GM19372 (cell line): ENCODE measurements at regions not wholly inside any gene's neighbourhood (a gene's known extent, or its start where the extent isn't known, plus 50 kb on each side); places are given as distances from the start of the nearest gene placed in this dataset.

ENCODE experiments used
- ATAC-seq: cut with Tn5 transposase; IDR thresholded peaks from one replicate; pipeline ENCODE4 v1.9.1; 2021; ENCODE audit warnings: mild to moderate bottlenecking, low read depth, moderate library complexity; ENCODE audit not compliant: unreplicated experiment

DNA sequence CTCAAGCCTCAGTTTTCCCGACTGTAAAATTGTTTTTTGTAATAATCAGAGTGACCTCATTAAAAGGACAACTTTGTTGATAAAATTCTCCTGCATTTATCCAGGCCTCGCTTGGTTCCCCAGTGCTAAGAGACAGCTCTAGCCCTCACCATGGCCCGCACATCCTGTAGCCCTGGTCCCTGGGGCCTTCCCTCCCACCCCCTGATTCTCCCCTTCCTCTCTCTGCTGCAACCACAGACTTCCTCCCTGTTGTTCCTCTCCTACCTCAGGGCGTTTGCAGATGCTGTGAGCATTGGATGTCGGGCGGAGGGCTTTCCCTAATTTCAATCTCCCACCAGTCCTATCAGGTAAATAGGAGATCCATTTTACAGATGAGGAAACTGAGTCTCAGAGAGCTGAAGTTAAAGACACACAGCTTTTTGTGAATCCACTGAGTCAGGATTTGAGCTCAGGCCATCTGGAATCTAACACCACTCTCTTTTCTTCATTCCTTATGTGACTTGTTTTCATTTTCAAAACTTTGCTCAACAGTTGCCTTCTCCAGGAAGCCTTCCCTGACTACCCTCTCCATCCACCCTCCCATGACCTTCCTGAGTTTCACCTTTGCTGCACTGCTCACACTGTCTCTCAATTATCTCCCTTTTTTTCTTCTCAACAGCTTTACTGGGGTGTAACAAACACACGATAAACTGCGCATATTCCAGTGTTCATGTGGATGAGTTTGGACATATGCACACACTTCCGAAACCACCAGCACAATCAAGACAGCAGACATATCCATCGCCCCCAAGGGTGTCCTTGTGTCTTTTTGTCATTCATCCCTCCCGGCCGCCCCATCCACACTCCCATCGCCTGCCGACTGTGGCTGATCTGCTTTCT is 107.1 kb downstream of the CEBPB start:
- no peak for ATAC-seq

DNA sequence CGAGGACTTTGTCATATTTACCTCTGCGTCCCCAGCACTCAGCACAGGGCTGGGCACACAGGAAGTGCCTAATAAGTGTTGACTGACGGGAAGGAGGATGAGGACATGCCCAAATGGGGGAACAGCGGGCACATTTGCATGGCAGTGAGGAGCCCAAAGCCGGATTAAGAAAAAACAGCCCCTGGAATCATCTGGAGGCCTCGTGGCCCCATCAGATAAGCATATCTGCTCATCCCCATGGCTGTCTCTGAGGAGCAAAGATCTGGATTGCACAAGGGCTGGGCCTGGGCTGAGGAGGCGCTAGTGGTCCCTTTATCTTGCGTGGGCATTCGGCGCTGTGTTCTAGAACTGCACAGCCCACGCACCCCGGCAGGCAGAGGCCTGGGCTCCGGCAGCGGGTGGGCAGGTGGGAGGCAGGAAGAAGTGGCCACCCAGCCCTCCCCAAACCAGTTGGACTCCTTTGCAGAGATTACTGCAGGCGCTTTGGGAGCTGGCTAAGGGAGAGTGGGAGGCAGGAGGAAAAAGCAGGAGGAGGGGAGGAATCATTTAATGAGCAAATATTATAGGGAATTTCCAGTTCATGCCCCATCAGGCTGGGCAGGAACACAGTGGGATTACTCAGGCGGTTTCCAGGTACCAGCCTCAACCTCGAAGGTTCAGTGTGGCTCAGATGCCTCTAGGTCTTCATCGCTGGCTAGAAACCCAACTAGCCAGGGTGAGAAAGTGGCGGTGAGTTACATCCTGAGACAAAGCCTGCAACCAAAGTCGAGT is 108.1 kb downstream of the CEBPB start:
- no peak for ATAC-seq

DNA sequence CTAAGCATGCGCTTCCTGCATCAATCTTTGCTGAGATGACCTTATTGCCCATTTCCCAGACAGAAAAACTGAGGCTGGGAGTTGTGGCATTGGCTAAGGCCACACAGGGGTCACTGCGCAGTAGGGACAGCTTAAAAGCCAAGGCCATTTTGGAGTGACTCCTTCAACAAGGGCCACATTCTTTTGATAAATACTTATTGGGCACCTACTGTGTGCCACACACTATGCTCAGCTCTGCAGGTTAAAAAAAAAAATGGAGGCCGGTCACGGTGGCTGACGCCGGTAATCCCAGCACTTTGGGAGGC is 108.6 kb downstream of the CEBPB start:
- no peak for ATAC-seq

DNA sequence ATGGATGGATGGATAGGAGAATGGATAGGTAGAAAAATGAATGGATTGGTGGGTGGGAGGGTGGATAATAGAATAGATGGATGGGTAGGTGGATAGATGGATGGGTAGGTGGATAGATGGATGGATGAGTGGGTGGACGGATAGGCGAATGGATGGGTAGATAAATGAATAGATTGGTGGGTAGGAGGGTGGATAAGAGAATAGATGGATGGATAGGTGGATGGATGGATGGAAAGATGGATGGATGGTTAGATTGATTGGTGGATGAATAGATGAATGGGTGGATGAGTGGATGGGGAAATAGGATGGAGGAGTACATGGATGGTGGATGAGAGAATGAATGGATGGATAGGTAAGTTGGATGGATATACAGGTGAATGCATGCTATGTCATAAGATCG is 110.5 kb downstream of the CEBPB start:
- no peak for ATAC-seq

DNA sequence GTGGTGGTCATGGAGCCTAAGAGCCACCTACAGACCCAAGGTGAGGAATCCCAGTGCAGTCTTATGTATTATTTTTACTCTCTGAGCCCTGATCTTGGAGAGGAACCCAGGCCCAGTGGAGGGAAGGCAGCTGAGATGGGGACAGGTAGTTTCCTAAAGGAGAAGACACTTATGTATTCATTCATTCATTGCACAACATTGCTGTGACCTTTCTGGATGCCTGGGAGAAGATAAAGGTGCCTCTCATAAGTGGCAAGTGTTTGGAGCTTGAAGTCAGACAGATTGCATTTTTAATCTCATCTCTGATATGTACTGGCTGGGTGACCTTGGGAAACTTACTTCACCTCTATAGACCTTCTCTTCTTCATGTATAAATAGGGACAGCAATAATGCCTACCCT is 111.1 kb downstream of the CEBPB start:
- no peak for ATAC-seq

DNA sequence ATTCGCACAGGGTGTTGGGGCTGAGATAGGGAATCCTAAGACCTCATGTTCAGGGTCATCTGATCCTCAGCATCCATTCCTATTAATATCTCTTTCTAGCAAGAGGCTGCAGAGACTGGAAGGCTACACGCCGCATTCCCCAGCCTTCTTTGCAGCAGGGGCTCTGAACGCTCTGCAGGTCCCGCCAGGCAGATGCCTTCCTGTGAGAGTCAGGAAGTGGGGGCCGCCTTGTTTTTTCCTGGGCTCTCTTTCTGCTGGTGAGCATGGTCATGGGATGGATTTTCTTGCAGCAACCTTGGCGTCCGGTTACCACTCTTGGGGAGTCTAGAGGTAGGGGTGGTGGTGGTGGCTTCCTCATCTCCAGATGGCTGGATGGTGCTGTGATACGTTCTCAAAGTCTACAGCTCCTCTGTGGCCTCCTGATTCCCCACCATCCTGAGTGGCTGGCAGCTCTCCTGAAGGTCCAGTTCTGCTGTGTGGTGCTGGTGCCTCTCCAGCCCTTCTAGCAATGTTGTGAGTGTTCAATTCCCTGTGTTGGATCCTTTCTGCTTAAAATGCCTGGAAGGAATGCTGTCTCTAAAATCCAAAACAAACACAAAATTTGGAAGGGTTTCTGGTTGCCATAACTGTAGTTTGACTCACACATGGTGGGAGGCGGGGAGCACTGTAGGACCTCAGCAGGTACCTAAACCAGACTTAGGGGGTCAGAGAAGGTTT is 111.9 kb downstream of the CEBPB start:
- ATAC-seq, result no peak

DNA sequence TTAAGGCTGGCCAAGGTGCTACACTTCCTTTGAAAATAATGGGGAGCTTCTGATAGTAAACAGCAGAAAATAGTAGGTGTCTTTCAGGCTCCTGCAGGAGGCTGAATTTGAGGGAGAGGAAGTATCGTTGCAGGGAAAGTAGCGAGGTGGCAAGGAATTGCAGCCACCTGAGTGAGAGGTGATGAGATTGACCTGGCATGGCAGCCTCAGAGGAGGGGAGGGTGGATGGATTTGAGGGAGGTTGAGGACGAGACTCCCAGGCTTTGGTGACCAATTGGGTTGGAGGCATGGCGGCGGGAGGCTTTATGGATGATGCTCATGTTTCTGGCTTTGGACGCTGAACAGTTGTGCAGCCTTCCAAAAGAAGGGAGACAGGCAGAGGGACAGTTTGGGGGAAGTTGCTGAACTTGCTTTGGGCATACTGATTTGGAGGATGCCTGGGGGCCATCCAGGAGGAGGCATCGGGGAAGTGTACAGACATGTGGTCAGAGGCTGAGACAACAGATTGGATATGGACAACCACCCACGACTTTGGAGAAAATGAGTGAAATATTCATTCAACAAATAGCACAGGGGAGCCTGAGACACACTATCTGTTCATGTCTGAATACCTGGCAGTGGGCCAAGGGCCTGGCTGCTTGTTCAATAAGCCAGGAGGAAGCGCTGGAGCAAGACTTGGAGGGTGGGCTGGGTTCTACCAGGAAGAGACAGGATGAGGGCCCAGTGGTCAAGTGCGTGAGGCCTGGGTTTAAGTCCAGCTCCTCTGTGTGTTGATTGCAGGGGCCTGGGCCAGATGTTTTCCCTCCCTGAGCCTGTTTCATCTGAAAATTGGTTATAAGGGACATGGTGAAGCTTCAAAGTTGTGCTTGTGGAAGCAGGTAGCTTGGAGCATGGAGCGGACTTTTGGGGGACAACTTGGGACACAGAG is 113.2 kb downstream of the CEBPB start:
- no peak for ATAC-seq

DNA sequence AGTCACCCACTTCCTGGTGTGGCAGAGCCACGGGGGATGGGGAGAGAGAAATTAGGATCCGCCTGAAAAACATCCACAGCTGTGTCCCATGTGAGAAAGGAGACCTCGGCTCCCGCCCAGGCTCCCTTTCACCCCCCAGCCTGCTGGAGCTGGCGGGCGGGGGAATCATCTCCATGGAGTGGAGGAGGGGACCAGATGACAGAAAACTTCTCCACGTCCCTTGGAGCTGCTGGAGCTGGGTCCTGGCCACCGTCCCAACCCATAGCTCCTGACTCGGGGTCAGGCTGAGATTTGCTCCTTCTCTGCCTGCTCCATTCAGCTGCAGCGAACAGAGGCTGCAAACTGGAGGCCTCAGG is 113.8 kb downstream of the CEBPB start:
- no peak for ATAC-seq

DNA sequence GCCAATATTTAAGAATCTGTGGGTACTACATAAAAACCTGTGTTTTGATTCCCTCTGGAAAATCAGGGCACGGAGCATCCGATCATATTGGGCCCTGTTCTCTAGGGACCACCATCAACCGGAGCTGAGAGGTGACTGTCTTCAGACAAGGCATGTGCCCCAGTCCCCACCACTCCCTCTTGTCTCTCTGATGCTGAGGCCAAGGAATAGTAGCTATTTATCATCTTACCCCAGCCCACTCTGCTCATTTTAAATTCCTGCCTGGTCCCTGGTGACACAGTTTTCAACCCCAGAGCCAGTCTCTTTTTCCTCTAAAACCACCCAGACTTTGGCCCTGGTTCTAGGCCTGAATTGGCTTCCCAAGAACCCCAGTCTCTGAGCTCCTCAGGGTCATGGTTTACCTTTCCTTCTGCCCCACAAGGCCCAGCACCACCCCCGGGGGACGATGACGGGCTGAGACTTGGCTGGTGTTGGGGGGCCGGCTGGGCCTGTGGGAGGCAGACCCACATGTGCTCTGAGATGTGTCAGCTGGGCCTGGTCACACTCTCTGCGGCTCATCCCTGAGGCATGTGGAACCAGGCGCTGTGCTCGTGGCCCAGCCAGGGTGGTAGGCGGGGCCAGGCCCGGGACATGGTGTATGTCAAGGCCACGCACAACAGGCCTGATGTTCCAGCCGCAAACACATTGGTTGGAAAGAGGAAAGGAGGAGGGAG is 114.4 kb downstream of the CEBPB start:
- no peak for ATAC-seq

DNA sequence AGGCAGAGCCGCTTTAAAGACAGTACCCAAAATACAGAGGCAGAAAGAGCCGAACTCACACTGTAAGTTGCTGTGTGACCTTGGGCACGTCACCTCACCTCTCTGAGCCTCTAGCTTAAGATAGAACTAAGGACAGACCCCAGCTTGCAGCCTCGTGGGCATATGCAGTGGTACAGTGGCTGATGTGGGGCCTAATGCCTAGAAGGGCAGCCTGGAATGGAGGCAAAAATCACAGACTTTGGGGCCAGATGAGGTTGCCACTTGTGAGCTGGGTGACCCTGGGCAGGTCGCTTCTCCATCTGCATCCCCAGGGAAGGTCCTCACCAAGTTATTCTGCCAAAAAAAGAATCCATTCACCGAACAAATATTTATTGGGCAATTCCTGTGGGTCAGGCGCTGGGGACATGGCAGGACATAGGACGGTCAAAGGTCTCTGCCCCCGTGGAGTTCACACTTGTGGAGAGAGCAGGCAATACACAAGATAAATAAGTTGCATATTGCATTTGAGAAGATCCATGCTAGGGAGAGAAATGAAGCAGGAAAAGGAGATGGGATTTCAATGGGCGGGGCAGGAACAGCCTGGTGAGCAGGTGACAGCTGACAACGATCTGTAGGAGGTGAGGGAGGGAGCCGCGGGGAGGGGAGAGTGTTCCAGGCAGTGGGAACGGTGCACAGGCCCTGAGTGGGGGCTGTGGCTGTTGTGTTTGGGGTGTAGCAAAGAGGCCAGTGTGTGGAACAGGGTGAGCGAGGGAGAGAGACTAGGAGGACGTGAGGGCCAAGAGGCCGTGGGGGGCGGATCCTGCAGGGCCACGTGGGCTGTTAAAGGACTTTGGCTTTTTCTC is 115.2 kb downstream of the CEBPB start:
- no peak for ATAC-seq

DNA sequence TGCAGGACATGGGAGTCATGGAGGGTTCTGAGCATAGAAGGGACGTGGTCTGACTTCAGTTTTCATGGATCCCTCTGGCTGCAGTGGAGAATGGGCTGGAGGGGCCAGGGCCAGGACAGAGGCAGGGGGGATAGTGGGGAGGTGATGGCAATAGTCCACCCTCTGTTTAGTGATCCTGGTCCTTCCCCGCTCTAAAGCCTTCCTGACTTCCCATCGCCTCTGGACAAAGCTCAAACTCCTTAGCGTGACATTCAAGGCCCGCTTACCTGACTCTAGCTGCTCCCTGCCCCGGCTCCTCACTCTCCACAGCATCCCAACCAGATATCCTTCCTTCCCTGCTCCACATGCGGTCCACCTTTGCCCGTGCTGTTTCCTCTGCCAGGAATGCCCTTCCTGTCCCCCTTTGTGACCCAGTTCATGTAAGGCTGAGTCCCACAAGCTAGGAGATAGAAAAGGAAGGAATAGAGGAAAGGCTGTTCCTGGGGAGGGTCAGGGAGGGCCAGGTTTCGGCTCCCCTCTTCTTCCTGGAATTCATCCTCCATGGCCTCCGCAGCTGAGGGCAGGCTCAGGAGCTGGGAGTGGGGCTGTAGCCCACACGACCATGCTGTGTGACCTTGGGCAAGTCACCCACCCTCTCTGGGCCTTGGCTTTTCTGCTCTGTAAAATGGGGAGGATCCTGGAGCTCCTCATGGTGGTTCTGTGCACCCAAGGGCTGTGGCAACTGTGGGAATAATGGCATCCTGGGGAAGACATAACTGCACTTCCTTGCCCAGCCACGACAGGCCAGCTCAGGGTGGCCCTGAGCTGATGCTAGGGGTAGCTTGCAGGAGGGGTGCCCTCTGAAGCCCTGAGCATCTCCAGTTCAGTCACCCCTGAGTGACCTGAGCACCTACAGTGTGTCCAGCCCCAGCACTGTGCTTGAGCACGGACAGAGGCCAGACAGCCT is 116.1 kb downstream of the CEBPB start:
- ATAC-seq, result no peak

DNA sequence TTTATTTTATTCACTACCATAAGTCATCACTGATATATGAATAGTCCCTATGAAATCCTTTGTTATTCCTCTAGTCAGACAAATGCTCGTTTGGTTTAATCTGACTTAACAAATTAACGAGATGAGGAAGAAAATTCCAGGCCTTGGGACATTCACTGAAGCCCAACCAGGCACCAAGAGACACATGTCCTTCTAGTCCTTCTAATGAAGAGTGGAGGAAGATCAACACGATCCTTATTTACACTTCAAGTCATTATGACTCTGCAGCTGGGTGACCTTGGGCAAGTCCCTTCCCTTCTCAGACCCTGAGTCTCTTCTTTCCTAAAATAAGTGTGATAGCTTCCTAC is 117.5 kb downstream of the CEBPB start:
- ATAC-seq, result no peak

DNA sequence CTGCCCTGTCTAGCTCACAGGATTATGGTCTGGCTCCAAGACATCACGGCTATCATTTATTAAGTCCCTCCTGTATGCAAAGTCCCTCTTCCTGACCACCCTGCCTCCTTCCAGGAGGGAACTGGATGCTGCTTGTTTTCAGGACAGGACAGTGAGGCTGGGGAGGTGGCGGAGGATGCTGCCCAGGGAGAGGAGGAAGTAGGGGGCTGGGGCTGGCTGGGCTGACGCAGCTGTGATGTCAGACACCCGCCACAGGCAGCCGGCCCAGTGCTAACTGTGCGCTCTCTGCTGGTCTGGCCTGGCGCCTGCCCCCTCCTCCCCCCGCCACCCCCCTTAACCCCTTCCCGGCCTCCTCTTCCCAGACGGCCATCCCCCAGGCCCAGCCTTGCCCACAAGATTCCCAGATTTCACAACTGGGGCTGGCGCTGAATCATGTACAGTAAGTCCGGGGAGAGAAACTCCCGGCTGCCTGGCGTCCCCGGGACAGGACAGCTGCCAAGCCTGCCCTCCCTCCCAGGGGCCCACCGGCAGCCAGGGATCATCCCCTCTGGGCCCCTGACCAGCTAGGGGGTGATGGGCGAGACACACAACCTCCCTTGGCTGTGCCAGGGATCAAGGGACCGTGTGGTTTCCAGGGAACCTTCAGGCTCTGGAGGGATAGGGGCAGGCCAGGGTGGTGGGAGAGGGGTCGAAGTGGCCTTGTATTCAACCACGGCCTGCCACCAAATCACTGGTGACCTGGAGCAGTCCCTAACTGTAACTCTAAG is 118.1 kb downstream of the CEBPB start:
- no peak for ATAC-seq

DNA sequence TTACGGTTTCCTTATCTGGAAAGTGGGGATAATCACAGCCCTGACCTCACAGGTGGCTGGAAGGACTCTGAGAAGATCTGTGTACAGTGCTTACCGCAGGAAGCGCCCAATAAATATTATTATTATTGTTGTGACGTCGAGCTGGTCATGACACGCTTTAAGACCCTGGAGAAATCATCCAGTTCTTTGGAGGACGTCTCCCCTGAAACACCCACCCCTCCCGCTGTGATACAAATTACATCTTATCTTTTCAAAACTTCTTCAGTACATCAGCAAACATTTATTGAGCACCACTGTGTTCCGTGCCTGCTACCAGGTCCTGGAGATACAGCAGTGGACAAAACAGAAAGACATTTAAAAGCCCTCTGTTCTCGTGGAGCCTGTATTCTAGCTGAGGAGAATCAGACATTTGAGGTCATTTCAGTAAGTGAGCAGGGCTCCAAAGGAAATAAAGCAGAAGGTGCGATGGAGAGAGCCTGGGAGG is 118.7 kb downstream of the CEBPB start:
- no peak for ATAC-seq

DNA sequence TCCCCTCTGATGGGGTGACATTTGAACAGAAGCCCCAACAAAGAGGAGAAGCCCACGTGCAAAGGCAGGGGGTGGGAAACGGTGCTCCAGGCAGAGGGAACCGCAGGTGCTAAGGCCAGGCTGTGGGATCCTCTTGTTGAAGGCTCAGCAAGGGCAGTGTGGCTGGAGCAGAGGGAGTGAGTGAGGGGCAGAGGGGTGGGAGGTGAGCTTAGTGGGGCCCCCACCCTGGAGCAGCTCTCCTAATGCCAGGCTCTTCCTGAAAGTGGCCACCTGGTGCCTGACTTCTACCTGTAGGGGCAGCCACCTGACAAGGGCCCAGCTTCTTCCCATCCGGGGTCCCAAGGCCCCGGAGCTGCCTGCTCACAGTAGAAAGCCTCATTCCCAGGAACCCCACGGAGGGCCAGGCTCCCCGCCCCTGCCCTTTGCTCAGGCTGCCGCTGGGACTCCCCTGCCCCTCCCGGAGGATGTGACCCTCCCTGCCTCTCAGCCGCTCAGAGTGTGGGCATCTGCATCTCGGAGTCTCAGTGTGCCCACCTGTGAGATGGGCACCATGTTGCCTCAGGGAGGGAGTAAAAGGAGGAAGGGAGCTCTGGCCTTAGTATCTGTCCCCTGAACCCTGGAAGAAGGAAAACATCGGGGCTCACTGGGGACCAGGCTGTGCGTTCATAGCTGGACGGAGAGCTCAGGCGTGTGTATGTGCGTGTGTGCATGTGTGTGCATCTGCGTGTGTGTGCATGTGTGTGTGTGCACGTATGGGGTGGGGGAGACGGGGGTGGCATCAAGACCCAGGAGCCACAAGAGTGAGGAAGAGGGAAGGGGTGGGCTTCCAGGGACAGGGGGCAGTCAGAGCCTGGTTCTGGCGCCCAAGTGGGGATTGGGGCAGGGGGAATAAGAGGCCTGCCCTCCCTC is 119.4 kb downstream of the CEBPB start:
- ATAC-seq, result no peak

DNA sequence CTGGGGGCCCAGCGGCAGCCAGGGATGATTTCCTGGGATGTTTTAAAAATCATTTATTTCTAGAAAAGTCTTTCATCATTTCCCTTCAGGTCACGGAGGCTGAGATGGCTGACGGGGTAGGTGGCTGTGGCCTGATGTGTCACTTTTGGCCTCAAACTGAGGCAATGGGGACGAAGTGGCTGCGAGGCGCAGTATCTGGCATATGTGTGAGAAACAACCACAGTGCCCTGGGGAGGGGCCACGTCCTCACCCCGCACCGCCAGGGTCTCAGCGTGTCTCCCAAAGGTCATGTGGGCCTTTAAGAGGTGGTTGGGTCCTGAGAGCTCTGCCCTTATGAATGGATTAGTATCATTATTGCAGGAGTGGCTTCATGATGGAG is 120.0 kb downstream of the CEBPB start:
- no peak for ATAC-seq
